ENCODE measurements at regions not wholly inside any gene's neighbourhood (a gene's known extent, or its start where the extent isn't known, plus 50 kb on each side); places are given as distances from the start of the nearest gene placed in this dataset.

DNA sequence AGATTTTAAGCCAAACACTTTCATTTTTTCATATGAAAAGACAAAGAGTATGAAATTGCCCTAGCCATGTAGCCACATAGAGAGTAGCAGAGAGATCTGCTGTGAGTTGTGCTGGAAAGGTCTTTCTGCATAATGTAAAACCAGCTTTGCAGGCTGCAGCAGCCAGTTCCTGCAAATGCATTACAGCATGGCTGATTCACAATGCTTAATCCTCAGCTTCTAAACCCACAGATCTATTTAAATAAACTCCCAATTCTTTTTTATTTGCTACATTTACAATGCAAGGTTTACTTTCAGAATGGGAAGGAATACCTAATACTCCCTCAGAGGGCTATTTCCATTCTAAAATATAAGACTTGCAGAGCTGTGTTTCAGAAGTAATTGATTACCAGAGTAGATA, 185.6 kb upstream of the STARD13 start:
- no peaks in the 10 kb centered on the region for H3K36me3 ChIP-seq (ENCODE audit: control insufficient read depth, insufficient read depth, low read length)
- no peak overlapping the region for H3K4me3 ChIP-seq (ENCODE audit: low read depth in 2 of 2, low read length in 2 of 2)
- CTCF ChIA-PET, result no interaction called here
- ATAC-seq, result no peak
- no peaks in the 10 kb centered on the region; the same call in 1 of the 2 replicates for H3K9me3 ChIP-seq (ENCODE audit: control insufficient read depth, insufficient read depth, low read depth, low read length)
- TF ChIP-seq POLR2AphosphoS5 (IDR thresholded peaks at IDR 0.05; ENCODE audit: low read depth, low read length) (no peak), TCF7L2 (IDR thresholded peaks at IDR 0.05; ENCODE audit: low read depth, low read length) (no peak), SIN3A (IDR thresholded peaks at IDR 0.05; ENCODE audit: borderline replicate concordance, insufficient read depth, low read depth, low read length) (no peak)
- TF ChIP-seq, protein P1, sequence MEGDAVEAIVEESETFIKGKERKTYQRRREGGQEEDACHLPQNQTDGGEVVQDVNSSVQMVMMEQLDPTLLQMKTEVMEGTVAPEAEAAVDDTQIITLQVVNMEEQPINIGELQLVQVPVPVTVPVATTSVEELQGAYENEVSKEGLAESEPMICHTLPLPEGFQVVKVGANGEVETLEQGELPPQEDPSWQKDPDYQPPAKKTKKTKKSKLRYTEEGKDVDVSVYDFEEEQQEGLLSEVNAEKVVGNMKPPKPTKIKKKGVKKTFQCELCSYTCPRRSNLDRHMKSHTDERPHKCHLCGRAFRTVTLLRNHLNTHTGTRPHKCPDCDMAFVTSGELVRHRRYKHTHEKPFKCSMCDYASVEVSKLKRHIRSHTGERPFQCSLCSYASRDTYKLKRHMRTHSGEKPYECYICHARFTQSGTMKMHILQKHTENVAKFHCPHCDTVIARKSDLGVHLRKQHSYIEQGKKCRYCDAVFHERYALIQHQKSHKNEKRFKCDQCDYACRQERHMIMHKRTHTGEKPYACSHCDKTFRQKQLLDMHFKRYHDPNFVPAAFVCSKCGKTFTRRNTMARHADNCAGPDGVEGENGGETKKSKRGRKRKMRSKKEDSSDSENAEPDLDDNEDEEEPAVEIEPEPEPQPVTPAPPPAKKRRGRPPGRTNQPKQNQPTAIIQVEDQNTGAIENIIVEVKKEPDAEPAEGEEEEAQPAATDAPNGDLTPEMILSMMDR (IDR thresholded peaks at IDR 0.05), result no peak
- TF ChIP-seq, protein P2, sequence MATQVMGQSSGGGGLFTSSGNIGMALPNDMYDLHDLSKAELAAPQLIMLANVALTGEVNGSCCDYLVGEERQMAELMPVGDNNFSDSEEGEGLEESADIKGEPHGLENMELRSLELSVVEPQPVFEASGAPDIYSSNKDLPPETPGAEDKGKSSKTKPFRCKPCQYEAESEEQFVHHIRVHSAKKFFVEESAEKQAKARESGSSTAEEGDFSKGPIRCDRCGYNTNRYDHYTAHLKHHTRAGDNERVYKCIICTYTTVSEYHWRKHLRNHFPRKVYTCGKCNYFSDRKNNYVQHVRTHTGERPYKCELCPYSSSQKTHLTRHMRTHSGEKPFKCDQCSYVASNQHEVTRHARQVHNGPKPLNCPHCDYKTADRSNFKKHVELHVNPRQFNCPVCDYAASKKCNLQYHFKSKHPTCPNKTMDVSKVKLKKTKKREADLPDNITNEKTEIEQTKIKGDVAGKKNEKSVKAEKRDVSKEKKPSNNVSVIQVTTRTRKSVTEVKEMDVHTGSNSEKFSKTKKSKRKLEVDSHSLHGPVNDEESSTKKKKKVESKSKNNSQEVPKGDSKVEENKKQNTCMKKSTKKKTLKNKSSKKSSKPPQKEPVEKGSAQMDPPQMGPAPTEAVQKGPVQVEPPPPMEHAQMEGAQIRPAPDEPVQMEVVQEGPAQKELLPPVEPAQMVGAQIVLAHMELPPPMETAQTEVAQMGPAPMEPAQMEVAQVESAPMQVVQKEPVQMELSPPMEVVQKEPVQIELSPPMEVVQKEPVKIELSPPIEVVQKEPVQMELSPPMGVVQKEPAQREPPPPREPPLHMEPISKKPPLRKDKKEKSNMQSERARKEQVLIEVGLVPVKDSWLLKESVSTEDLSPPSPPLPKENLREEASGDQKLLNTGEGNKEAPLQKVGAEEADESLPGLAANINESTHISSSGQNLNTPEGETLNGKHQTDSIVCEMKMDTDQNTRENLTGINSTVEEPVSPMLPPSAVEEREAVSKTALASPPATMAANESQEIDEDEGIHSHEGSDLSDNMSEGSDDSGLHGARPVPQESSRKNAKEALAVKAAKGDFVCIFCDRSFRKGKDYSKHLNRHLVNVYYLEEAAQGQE (IDR thresholded peaks at IDR 0.05; ENCODE audit: insufficient read depth in 1 of 2, low read depth in 2 of 2, low read length in 1 of 2), result no peak
- no peaks in the 10 kb centered on the region for H3K4me1 ChIP-seq (ENCODE audit: control insufficient read depth, insufficient read depth, low read length)
- no peaks in the 10 kb centered on the region for H3K27me3 ChIP-seq (ENCODE audit: control insufficient read depth, insufficient read depth, low read length)
- POLR2A ChIA-PET, result no interaction called here
- no TSS peak for BruUV-seq (replicated peaks)
- no peak for DNase-seq (ENCODE audit: low read depth, low spot score)
- H3K27ac ChIP-seq (ENCODE audit: low read length), result no peak overlapping the region
- intact Hi-C loops (cut with micrococcal nuclease; ENCODE audit: unreplicated experiment), result no loop called here
- in situ Hi-C loops (cut with HindIII; ENCODE audit: low pct_unique_long_range_greater_than_20kb, low sequenced_read_pairs), result no loop called here

DNA sequence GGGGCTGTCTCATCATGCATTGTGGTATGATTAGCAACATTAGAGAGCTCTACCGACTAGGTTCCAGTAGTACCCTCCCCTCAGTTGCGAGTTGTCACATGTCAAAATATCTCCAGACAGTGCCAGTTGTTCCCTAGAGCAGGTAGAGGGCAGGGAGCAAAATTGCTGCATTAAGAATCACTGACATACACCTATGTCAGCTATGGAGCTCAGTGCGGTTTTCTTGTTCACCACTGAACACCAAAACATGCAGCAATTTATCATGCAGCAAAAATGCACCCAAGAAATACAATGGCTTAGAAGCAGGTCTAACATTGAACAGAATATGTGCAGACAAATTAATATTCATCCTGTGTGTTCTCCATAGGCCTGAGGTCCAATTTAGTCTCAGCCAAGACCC, 186.9 kb upstream of the STARD13 start:
- CTCF ChIA-PET, result no interaction called here
- Histone ChIP-seq H3K27me3 (ENCODE audit: control insufficient read depth, insufficient read depth, low read length) (no peaks in the 10 kb centered on the region), H3K27ac (ENCODE audit: low read length) (no peak overlapping the region), H3K9me3 (ENCODE audit: control insufficient read depth, insufficient read depth, low read depth, low read length) (peaks cover 3% of the 10 kb centered on the region; the same call in 1 of the 2 replicates), H3K4me1 (ENCODE audit: control insufficient read depth, insufficient read depth, low read length) (no peaks in the 10 kb centered on the region), H3K36me3 (ENCODE audit: control insufficient read depth, insufficient read depth, low read length) (no peaks in the 10 kb centered on the region), H3K4me3 (ENCODE audit: low read depth in 2 of 2, low read length in 2 of 2) (no peak overlapping the region)
- intact Hi-C loops (cut with micrococcal nuclease; ENCODE audit: unreplicated experiment), result no loop called here
- POLR2A ChIA-PET, result no interaction called here
- ATAC-seq (no peak), DNase-seq (ENCODE audit: low read depth, low spot score) (no peak)
- no peak for TF ChIP-seq SIN3A (IDR thresholded peaks at IDR 0.05; ENCODE audit: borderline replicate concordance, insufficient read depth, low read depth, low read length)
- TF ChIP-seq TCF7L2 (IDR thresholded peaks at IDR 0.05; ENCODE audit: low read depth, low read length), result no peak
- TF ChIP-seq, protein P1 (IDR thresholded peaks at IDR 0.05), result no peak
- TF ChIP-seq, protein P2 (IDR thresholded peaks at IDR 0.05; ENCODE audit: insufficient read depth in 1 of 2, low read depth in 2 of 2, low read length in 1 of 2), result no peak
- TF ChIP-seq POLR2AphosphoS5 (IDR thresholded peaks at IDR 0.05; ENCODE audit: low read depth, low read length), result no peak
- in situ Hi-C loops (cut with HindIII; ENCODE audit: low pct_unique_long_range_greater_than_20kb, low sequenced_read_pairs), result no loop called here
- BruUV-seq (replicated peaks), result no TSS peak

Data from Panc1 (cell line).